ENCODE measurements at regions not wholly inside any gene's neighbourhood (a gene's known extent, or its start where the extent isn't known, plus 50 kb on each side); places are given as distances from the start of the nearest gene placed in this dataset.

DNA sequence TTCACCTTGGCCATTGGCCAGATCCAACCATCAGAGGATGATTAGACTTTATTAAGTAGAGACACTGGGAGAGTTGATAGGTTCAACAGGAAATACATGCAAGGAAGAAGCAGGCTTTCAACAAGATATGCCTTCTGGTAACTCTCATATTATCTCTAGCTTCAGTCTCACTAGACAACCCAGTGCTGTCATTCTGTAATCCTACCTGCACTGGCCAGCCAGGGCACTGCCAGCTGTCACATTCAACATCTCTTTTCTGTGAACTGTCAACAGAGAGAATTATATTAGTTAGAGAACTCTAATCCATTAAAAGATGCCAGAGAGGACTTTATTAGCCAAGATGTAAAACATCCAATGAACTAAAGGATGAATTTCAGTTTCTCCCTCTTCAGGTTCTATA, 337.9 kb upstream of the JAG1 start (continued):
- TF ChIP-seq NFKB2 (CRISPR knock-in tag; IDR thresholded peaks at IDR 0.05; ENCODE audit: borderline replicate concordance) (no peak), KIAA2018 (CRISPR knock-in tag; IDR thresholded peaks at IDR 0.05; ENCODE audit: borderline replicate concordance) (no peak)

- Histone ChIP-seq H3K9me3 (ENCODE audit: low read length) (no peaks in the 10 kb centered on the region), H3K4me1 (ENCODE audit: insufficient read depth, low read length) (no peaks in the 10 kb centered on the region), H2AFZ (ENCODE audit: low read length) (no peak overlapping the region), H3K9ac (ENCODE audit: insufficient read depth, low read depth, low read length) (no peak overlapping the region), H3K4me2 (ENCODE audit: low read depth, low read length) (no peak overlapping the region), H3K79me2 (ENCODE audit: insufficient read depth, low read length) (no peaks in the 10 kb centered on the region), H4K20me1 (ENCODE audit: insufficient read depth, low read length) (no peaks in the 10 kb centered on the region), H3K27ac (ENCODE audit: extremely low read length, insufficient read depth, low read length) (no peak overlapping the region), H3K4me3 (replicated peaks in 1 of 3; ENCODE audit: insufficient read depth in 1 of 3, low read depth in 2 of 3, low read length in 3 of 3) (no peak overlapping the region), H3K27me3 (ENCODE audit: control insufficient read depth in 1 of 2, insufficient read depth in 2 of 2, low read length in 2 of 2) (no peaks in the 10 kb centered on the region), H3K36me3 (replicated peaks in 1 of 2; ENCODE audit: control insufficient read depth in 1 of 2, insufficient read depth in 2 of 2, low read length in 2 of 2) (no peaks in the 10 kb centered on the region)
- ChIA-PET POLR2A (no interaction called here), CTCF (ENCODE audit: low intra/inter-chr PET ratio, low total read pairs) (no interaction called here)
- no peak for FAIRE-seq
- BruUV-seq (replicated peaks), result no TSS peak
- ATAC-seq, result no peak
- DNase-seq (ENCODE audit: low spot score), result no peak
- WGBS (ENCODE audit: low lambda C conversion rate), result 0% methylated on average over 2 of the region's 2 CpGs
- intact Hi-C loops (cut with micrococcal nuclease; ENCODE audit: unreplicated experiment) (no loop called here), in situ Hi-C loops (cut with HindIII; ENCODE audit: extremely low pct_ligation_motif_present, low pct_unique_long_range_greater_than_20kb) (no loop called here)
- TF ChIP-seq, protein P1, sequence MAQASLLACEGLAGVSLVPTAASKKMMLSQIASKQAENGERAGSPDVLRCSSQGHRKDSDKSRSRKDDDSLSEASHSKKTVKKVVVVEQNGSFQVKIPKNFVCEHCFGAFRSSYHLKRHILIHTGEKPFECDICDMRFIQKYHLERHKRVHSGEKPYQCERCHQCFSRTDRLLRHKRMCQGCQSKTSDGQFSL (CRISPR knock-in tag; IDR thresholded peaks at IDR 0.05), result no peak
- no peak for TF ChIP-seq TRIM24 (CRISPR knock-in tag; IDR thresholded peaks at IDR 0.05)
- TF ChIP-seq POLR2AphosphoS2 (IDR thresholded peaks at IDR 0.05; ENCODE audit: low read depth, low read length), result no peak
- no peak for TF ChIP-seq CAMTA2 (CRISPR knock-in tag; IDR thresholded peaks at IDR 0.05; ENCODE audit: borderline replicate concordance)
- TF ChIP-seq HOXA9 (CRISPR knock-in tag; IDR thresholded peaks at IDR 0.05; ENCODE audit: borderline replicate concordance), result no peak
- TF ChIP-seq ZNF503 (CRISPR knock-in tag; IDR thresholded peaks at IDR 0.05), result no peak
- no peak for TF ChIP-seq ZNF350 (CRISPR knock-in tag; IDR thresholded peaks at IDR 0.05; ENCODE audit: borderline replicate concordance, low read depth)
- no peak for TF ChIP-seq ATAD3A (CRISPR knock-in tag; IDR thresholded peaks at IDR 0.05)
- TF ChIP-seq ADNP (CRISPR knock-in tag; IDR thresholded peaks at IDR 0.05), result no peak
- TF ChIP-seq ZNF329 (CRISPR knock-in tag; IDR thresholded peaks at IDR 0.05; ENCODE audit: low read depth), result no peak
- TF ChIP-seq ATM (IDR thresholded peaks at IDR 0.05; ENCODE audit: borderline replicate concordance), result no peak
- TF ChIP-seq XRCC5 (optimal IDR thresholded peaks at IDR 0.05; ENCODE audit: low read length), result no peak
- TF ChIP-seq POGZ (CRISPR knock-in tag; IDR thresholded peaks at IDR 0.05), result no peak
Observed at GRCh38 chr20:11012975-11013374, 339.2 kb upstream of the JAG1 start.
